RWPE1 (cell line): ENCODE measurements at regions not wholly inside any gene's neighbourhood (a gene's known extent, or its start where the extent isn't known, plus 50 kb on each side); places are given as distances from the start of the nearest gene placed in this dataset.

ENCODE experiments used
- CTCF ChIA-PET: fragments of 350-600 bp; sonication (Branson Sonifier 250); formaldehyde crosslinking; extraction: SDS; loops from one replicate; lab custom pipeline; 2021; lab: Yijun Ruan, JAX
- POLR2A ChIA-PET: fragments of 400-600 bp; formaldehyde crosslinking; extraction: SDS; loops from one replicate; lab custom pipeline; 2020; ENCODE audit warnings: antibody characterized with exemption; ENCODE audit not compliant: low non-redundant PET; lab: Yijun Ruan, JAX
- DNase-seq: peaks from one replicate; pipeline ENCODE4 v3.0.0; 2012; ENCODE audit warnings: low spot score
- H3K27ac ChIP-seq: fragments of 450-650 bp; 2 replicates; pipeline ENCODE4 v1.5.1; 2017
- CTCF ChIP-seq: fragments of 450-650 bp; conservative IDR thresholded peaks from 2 replicates; pipeline ENCODE4 v1.5.1; 2017; ENCODE audit warnings: low read depth, mild to moderate bottlenecking

DNA sequence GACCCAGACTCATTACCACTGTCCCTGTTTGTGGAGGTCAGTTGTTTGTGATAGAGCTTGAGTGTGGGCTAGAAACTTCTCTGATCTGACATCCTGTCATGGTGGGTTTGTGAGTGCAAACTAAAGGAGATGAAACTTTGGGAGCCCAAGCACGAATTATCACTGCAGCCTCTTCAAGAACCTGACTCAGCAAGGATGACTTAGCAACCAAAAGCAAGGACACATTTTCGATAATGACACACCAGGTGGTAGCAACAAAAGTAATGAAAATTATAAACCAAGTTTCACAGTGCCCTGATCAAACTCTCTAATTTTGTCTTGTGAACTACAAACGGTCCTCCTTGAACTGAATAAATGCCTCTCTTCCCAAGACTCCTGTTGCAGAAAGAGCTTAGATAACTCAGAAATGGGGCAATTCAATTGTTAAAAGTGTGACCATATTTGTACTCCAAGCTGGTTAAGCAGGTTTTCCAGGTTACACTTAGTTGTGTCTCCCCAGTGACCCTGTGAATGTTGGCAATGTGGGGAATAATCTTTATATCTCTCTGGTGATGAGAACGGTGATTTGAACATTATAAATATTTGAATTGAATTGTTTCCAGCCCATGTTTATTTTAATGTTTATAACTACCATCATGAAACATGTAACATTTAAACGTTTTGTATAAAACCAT is 52.6 kb upstream of the ATP8A1 start:
- no peak for DNase-seq
- TF ChIP-seq CTCF: no peak
- POLR2A ChIA-PET: no interaction called here
- H3K27ac ChIP-seq: no peak overlapping the region
- CTCF ChIA-PET: no interaction called here

- H3K27ac ChIP-seq: no peak overlapping the region
- DNase-seq: no peak
- ChIA-PET CTCF (interaction anchor here (0.6 kb wide), 1 partner anchor 706 kb away, joined by 5 read pairs; no protein-coding TSS in a partner anchor), POLR2A (no interaction called here)
- no peak for TF ChIP-seq CTCF
These were observed 51.7 kb upstream of the ATP8A1 start for GRCh38 chr4:42708625-42709024.
